Skin of body (tissue), 1 donor: ENCODE measurements at regions not wholly inside any gene's neighbourhood (a gene's known extent, or its start where the extent isn't known, plus 50 kb on each side); places are given as distances from the start of the nearest gene placed in this dataset.

ENCODE experiments used
- DNase-seq: peaks from one replicate; lab custom pipeline; 2025; lab: John Stamatoyannopoulos, UW

- DNase-seq, result no peak
These were observed 56.0 kb upstream of the FAM174A start for GRCh38 chr5:100479079-100479688.

GRCh38 chr5:100472091-100472490, 63.1 kb upstream of the FAM174A start:
- DNase-seq, result no peak

- DNase-seq, result no peak
These were observed 65.4 kb upstream of the FAM174A start for GRCh38 chr5:100469767-100470166.

- DNase-seq, result no peak
These were observed 70.8 kb upstream of the FAM174A start for GRCh38 chr5:100464418-100464817.

- DNase-seq, result no peak
These were observed 78.6 kb upstream of the FAM174A start for GRCh38 chr5:100456615-100457014.

GRCh38 chr5:100452126-100452525, 83.0 kb upstream of the FAM174A start:
- DNase-seq, result no peak

- peak; percentile 38 for DNase-seq
These were observed 87.1 kb upstream of the FAM174A start for GRCh38 chr5:100448111-100448528.

GRCh38 chr5:100446879-100447430, 88.2 kb upstream of the FAM174A start:
- DNase-seq, result no peak

GRCh38 chr5:100444961-100445360, 90.2 kb upstream of the FAM174A start:
- no peak for DNase-seq

GRCh38 chr5:100434815-100435214, 100.4 kb upstream of the FAM174A start:
- no peak for DNase-seq

GRCh38 chr5:100432741-100433140, 102.4 kb upstream of the FAM174A start:
- no peak for DNase-seq

GRCh38 chr5:100430268-100431195, 104.6 kb upstream of the FAM174A start:
- no peak for DNase-seq

- no peak for DNase-seq
These were observed 110.4 kb upstream of the FAM174A start for GRCh38 chr5:100424787-100425186.

GRCh38 chr5:100424017-100424416, 111.2 kb upstream of the FAM174A start:
- no peak for DNase-seq

- DNase-seq, result no peak
These were observed 111.8 kb upstream of the FAM174A start for GRCh38 chr5:100423330-100423729.

- DNase-seq, result no peak
These were observed 113.8 kb upstream of the FAM174A start for GRCh38 chr5:100421360-100421759.

GRCh38 chr5:100418231-100418630, 116.9 kb upstream of the FAM174A start:
- no peak for DNase-seq

- no peak for DNase-seq
These were observed 125.5 kb upstream of the FAM174A start for GRCh38 chr5:100409660-100410151.

- no peak for DNase-seq
These were observed 128.1 kb upstream of the FAM174A start for GRCh38 chr5:100407053-100407452.

GRCh38 chr5:100406640-100407039, 128.5 kb upstream of the FAM174A start:
- DNase-seq, result no peak

- no peak for DNase-seq
These were observed 133.1 kb upstream of the FAM174A start for GRCh38 chr5:100402071-100402470.

- no peak for DNase-seq
These were observed 134.0 kb upstream of the FAM174A start for GRCh38 chr5:100401149-100401548.
